Dedifferentiated amniotic fluid mesenchymal stem cell (primary cell): ENCODE measurements at regions not wholly inside any gene's neighbourhood (a gene's known extent, or its start where the extent isn't known, plus 50 kb on each side); places are given as distances from the start of the nearest gene placed in this dataset.

ENCODE experiments used
- DNase-seq: peaks from one replicate; pipeline ENCODE4 v3.0.0-alpha.2; 2016; ENCODE audit errors: extremely low spot score

DNA sequence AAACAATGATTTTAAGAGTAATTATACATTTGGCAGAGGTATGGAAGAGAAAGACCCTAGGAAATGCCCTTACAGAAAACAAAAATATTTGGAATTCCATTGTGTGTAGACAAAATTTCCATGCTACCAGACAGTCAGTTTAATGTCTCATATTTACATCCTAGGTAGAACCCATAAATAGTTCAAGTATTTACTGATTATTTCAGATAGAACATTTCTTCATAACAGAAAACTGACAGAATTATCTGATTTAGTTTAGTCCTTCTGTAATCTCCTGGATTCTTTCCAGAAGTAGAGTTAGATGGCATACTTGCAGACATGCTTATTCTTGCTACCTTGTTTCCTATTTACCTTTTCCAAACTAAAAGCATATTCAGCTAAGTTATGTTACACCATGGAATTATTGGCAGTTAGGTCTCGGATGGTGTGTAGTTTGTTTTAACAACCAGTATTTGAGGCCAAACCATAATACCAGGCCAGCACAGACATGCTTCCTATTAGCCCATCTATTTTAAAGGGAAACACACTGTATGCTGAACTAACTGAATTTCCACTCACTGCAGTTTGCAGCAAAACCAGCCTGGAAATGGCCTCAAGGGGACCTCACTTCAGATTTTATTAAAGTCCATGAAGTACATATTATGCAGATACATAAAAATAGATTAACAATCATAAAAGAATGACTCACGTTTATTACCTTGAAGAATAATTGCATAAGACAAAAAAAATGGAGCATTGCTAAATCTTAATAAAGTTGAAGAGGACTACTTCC, 126.6 kb upstream of the LRIG3 start:
- DNase-seq = no peak

DNA sequence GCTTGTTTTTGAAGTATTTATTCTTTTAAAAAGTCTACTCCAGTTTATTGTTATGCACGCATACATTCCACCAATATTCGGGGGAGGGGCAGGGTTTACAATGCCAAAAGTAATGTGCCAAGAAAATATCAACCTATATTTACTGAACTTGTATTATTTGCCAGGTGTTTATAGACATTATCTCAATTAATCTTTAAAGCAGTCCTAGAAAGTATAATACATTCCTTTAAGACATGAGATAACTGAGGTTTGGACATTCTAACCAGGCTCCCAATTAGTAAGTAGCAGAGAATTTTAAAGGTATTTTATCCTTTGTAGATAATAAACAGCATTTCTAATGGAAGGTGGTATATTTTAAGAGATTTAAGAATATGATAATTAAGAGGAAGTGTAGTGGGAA, 124.5 kb upstream of the LRIG3 start:
- no peak for DNase-seq

DNA sequence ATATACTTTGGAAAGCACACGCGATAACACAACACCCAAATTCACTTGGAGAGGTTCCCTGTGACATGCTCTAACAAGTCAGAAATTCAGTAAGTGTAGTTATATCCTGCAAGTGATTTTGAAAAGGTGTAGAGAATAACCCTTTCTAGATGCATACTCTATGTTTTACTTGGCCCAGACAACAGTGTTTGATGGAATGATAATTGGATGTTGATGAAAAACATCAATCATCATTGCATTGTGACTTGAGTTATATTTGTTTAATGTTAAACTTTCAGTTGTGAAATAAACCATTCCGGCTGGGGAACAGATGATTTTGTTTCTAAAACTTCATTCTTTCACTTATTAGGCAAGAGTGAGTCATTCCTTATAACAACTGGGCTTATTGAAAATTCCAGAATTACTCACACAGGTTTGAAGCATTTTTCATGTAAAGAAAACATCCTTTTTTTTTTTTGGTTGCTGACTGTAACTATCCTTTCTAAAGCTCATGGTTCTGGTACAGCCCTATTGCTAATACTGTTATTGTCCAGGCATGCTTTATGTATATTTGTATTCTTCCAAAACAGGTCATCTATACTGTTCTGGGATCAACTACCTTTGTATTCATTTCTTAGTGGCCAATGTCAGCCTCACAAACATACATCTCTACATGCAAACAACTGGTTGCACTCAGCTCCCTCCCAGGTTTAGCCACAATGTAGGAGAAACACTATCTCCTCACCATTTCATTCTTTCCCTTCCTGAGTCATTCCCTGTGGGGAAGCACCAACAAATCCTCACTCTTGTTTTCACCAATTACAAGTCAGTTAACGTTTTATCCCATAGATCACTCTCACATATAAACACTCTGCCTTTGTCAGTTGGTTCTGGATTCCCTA, 121.2 kb upstream of the LRIG3 start:
- DNase-seq = peak; percentile 92

- DNase-seq = peak; percentile 70
These were observed 120.4 kb upstream of the LRIG3 start for GRCh38 chr12:59040656-59041055.

DNA sequence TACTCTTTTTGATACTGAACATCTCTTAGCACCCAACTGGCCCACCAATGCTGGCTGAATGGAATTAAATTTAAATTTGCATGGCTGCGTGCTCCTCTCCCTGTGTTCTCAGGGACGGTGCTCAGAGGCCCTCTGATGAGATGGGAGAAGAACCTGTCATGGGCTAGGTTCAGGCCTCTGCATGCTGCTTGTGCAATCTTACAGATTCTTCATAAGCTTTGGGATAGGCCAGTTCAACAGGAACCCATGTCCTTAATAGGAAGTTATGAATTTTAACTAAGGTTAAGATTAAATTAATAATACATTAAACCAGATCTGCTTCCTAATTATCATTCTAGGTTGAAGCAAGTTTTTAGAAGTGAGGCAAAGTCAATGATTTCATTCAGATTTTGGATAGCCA, 119.7 kb upstream of the LRIG3 start:
- DNase-seq = no peak

- DNase-seq = no peak
These were observed 118.7 kb upstream of the LRIG3 start for GRCh38 chr12:59039005-59039404.

DNA sequence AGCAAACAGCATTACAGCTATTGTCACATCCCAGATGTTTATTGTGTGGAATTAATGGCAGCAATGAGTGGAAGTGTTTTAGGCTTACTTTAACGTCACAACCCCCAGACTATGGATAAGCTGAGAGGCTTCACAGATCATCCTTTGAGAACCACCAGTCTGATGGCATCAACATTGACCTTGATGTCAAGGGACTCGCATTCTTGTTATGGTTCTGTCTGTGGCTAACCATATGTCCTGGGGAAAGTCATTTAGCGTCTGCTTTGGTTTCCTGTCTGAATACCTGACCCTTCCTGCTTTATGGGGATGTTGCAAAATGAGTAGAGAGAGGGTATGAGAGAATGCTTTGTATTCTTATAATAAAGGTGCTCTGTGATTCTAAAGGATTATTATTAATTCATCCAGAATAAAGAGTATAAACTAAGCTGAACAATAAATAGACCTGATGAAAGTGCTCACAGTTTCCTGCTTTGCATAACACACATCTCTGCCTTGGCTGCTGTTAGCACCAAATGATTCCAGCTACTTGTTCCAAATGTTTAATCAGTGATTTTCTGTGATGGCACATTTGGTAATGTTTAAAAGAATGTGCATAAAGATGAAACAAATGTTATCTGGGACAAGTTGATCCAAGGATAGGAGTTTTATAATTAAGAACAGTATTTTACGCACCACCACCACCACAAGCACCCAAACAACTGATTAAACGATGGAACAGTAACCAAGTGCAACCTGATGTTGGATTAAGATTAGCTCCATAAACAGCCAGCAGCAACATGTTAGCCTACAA, 116.9 kb upstream of the LRIG3 start:
- no peak for DNase-seq

GRCh38 chr12:59036347-59036746, 116.0 kb upstream of the LRIG3 start:
- DNase-seq = no peak

- DNase-seq = no peak
These were observed 111.0 kb upstream of the LRIG3 start for GRCh38 chr12:59031313-59031712.

DNA sequence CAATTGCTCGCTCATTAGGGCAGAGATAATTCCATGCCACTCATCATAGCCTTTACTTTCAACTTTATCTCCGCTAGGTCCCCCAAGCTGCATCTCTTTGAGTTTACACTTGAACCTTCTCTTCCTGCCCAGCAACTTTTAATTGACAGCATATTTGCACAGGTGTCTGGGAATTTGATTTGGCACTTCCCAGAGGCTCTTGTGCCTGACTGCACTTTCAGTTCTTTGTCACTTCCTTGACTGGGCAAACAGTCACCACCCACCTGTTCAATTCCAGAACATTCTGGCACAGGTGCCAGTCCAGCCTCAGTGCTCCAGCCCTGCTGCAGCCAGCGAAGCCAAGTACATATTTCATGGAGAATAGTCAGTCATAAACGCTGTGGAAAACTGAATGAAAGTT, 110.1 kb upstream of the LRIG3 start:
- no peak for DNase-seq

GRCh38 chr12:59027199-59027598, 106.9 kb upstream of the LRIG3 start:
- DNase-seq = no peak

- no peak for DNase-seq
These were observed 103.6 kb upstream of the LRIG3 start for GRCh38 chr12:59023861-59024424.

GRCh38 chr12:59020073-59020946, 100.0 kb upstream of the LRIG3 start:
- DNase-seq = no peak

DNA sequence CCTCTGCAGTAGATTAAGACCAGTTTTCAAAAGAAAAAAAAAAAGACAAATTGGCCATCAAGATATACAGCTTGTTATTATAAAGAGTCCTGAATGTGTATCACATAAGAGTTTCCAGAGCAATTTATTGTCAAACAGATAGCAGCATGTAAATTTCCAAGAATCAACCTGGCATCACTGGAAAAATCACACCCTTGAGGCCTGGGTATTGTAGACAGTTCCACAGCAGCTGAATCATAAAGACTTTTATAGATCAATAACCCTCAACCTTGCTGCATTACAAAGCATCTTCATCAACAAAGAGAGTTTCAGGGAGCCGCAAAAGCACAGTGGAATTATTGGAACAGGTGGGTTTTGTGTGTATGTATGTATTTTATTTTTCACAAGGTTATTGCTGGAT, 94.6 kb upstream of the LRIG3 start:
- DNase-seq = no peak

GRCh38 chr12:59010941-59011340, 90.6 kb upstream of the LRIG3 start:
- no peak for DNase-seq

DNA sequence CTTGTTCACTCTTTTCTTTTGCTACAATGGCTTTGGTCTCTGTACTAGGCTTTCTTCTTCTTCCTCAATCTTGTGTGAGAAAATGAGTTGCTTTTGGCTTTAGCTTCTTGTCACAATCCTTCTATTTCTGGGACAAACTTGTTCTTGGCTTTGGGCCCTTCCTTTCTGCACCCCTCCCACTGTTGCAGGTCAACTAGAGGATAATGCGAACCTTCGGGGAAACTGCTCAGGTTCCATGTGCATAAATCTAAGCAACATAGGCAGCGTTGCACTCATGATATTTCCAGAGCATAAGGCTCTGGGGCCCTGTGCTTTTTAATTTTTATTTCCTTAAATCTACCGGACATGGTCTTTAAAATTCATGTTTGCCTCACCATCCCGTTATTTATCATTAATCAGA, 89.8 kb upstream of the LRIG3 start:
- DNase-seq = no peak

- no peak for DNase-seq
These were observed 87.3 kb upstream of the LRIG3 start for GRCh38 chr12:59007620-59008019.

DNA sequence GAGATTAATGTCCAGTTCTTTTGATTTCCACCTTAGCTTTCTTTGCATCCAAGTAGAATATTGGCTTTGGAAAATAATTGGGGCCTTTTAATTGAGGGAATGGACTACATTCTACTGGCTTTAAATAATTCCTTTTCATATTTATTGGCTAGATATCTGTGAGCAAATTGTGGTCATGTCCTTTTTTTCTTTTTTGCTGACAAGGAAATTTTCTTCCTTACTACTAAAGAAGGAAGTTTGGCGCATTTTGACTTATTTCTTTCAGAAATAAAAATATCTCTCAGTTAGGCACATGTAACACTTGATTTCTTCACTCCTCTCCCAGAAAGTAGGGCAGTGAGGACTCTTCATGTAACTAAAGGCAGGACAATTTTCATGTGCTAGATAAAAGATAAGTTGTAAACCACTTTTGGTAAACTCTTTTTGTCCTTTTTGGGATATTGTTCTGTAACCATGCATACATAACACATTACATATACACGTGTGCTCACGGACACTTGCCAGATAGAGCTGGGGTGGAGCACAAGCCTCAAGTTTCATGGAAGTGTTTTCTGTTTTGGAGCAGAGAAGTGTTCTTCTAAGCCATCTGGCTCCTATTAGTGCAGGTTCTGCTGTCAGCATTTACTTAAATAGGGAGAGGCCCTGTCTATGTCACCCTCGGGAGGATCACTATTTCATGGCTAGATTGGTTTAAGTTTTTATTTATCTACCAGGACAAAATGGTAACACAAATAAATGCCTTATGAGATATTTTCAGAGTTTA, 85.1 kb upstream of the LRIG3 start:
- peak; percentile 81 for DNase-seq

DNA sequence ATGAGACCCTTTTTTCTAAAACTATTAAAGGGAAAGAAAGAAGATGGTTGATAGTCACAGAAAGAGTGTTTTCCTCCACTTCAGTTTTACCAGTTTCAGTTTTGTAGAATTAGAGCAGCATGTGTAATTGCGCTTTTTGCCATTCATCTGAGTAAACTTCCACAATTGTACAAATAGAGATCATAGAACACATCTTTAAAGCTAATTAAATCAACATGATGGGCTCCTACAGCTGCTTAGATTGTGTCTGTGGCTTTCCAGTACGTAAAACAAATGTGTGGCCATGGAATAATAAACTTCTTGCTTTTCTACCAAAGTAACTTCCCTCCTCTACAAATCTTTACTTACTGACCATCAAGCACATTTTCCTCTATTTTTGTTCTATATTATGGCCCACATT, 84.2 kb upstream of the LRIG3 start:
- no peak for DNase-seq

DNA sequence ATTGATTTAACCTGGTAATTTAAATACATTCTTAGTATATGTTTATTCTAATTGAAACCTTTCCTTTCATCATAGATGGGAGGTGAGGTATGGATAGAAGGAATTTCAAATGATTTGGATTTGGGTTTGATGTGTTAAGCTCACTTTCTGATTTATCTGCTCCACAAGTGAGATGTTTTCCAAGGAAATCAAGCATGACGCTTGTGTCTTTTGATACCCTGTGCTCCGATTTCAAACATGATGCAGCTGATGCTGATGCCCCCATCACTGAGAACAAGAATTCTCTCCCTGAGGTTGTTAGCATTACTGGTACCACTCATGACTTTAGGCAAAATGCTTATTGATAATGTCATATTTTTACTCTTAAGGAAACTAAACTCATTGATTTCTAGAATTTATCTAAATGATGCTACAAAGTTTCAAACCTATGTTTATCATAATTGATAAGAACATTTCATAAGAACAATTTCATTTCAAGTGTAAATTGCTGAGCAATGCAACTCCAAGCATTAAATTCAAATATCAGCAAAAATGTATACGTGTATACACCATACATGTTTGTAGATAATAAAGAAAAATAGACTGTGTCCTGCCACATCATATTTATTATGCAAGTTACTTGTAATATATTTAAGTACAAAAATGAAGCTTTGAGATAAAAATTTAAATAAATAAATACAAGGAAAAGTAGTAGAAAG, 75.5 kb upstream of the LRIG3 start:
- DNase-seq = no peak
